Tongue (tissue), 1 donor: ENCODE measurements at regions not wholly inside any gene's neighbourhood (a gene's known extent, or its start where the extent isn't known, plus 50 kb on each side); places are given as distances from the start of the nearest gene placed in this dataset.

Experiments
- DNase-seq: peaks from one replicate; pipeline ENCODE4 v3.0.0-alpha.2; 2015

DNA sequence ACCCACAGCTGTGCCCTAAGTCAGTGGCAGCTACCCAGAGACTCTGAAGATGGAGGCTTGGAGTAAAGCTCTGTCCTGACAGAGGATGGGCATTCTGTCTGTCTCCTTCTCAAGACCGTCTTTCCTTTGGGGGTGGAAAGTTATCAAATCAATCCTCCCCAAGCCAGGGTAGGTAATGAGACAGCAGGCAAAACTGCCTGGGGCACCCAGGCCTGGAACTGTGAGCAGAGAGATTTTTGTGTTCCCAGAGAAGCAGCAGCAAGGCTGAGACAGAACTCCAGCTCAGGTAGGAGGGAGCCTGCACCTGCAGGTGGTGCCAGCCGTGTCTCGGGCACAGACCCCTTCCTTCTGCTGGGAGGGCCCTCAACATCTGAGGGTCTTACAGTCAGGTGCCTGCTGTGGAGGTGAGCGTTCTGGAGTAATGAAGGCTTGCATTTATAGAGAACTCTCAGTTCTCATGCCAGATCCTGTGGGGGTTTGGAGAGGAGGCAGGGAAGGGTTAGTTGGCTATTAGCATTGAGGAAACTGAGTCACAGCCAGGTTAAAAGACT is 95.6 kb downstream of the RIPK4 start:
- DNase-seq = no peak

- DNase-seq = no peak
Observed at GRCh38 chr21:41670056-41670805, 96.6 kb downstream of the RIPK4 start.

DNA sequence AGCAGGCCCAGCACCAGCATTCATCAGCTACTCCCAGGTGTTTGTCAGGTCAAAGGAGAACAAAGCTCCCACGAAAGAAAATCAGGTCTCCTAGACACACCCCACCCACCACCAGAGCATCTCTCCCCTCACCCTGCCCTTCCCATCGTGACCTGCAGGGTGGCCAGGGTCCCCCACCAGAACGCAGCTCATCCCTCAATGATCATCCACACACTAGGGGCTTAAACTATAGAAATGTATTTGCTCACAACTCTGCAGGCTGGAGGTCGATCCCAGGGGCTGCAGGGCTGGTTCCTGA is 97.4 kb downstream of the RIPK4 start:
- DNase-seq = no peak

GRCh38 chr21:41668686-41669532 is 97.9 kb downstream of the RIPK4 start:
- no peak for DNase-seq

DNA sequence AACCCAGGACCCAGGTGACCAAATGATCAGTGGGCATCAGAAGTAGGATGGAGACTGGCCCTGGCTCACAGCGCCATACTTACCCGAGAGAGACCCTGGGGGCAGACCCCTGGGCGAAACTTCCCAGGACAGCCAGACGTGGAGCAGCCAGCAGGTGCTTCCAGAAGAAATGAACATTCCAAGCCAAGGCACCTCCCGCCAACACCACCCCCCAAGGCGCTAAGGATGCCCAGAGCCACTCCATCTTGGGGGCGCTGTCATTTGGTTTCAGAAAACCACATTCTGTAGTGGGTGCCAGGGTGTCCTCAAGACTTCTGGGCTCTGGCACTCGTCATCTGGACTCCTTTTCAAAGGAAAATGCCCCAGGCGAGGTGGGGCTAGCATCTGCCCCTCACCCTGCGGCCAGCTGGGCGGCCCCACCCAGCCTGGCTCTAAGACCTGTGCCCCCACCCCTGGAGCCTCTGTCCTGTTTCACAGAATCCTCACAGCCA is 98.8 kb downstream of the RIPK4 start:
- DNase-seq = no peak

GRCh38 chr21:41667136-41667535 is 99.7 kb downstream of the RIPK4 start:
- DNase-seq = no peak

DNA sequence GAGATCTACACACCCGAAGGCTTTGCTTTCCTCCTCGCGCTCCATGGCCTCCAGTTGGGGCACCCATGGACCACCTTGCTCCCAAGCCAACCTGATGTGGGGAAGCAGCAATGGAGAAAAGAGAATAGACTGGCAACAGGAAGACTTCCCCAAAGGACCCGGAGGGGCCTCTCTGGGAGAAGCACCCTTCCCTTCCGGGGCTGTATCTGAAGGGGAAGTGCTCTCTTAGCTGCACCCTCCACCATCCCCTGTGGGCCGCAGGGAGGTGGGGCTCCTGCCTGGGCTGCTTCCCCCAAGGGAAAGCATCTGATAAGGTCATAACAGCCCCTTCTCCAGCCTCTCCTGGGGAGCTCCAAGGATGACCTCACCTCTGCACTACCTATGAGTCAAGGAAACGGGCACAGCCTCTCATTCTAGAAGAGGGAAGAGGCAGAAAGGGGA is 100.2 kb downstream of the RIPK4 start:
- DNase-seq = no peak

DNA sequence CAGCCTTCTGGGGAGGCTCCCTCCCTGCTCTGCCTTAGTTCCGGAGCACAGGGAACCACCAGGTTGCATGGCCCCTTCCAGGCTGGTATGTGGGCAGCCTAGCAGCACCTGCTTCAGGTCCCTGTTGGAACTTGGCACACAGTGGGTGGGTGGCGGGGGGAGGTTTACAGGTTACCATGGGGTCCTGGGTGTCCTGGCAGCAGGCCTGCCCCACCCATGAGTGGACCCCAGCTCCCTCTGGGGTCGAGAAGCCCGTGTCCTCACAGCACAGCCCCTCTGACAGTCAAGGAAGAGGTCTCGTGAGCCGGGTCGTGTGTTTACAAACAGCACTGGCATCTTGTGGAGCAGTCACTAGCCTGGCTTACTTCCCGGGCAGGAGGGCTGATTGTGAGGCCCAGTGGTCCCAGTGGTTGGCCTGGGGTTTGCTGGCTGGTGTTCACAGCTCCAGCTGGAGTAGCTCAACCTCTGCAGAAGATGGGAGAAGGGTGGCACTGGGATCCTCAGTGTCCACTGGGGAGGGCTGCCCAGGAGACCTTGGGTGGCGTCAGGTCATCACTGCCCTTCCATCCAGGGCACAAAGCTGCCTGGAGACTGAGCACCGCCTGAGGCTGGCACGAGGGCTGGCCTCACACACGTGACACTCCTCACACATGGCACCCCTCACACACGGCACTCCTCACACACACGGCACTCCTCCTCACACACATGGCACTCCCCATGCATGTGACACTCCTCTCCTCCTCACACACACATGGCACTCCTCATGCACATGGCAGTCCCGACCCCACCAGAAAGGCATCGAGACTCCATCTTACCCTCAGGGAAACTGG is 100.9 kb downstream of the RIPK4 start:
- no peak for DNase-seq

GRCh38 chr21:41664881-41665765 is 101.7 kb downstream of the RIPK4 start:
- DNase-seq = peak; percentile 55

DNA sequence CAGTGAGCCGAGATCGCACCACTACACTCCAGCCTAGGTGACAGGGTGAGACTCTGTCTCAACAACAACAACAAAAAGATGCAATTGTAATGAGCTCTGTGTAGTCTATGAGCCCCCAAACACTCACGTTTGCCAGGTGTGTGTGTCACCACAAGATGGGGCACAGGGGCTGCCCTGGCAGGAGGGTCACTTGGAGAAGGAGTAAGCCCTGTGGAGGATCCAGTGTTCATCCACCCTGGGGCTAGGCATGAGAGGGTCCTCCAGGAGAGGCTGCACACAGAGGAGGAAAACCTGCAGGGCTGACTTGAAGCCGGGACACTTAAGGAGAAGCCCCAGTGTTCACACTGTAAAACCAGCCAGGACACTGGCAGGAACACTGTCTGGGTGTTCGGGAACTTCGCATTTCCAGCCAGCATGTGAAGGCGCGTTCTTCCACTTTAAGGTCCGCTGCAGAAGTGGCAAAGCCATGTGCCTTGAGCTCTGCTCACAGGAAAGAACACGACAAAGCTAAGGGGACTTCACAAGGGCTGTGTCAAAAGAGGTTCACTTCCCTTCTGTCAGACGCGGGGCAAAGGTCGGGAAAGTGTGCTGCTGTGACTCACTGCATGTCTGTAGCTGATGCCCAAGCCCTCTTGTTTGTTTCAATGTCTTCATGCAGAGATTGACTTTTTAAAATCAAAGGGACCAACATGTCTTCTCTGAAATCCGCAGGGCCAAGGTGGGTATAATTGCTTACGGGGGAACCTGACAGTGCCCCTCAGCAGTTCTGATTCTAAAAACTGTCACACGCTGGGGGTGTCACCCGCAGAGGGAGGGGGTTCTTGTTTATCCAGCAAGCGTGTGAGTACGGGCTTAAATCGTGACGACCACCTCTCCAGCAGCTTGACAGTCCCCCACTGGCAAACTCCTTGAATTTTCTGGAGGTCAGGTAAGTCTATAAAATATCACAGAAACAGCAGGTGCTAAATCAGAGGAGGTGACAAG is 102.8 kb downstream of the RIPK4 start:
- no peak for DNase-seq

- DNase-seq = no peak
Observed at GRCh38 chr21:41662761-41663160, 104.1 kb downstream of the RIPK4 start.

DNA sequence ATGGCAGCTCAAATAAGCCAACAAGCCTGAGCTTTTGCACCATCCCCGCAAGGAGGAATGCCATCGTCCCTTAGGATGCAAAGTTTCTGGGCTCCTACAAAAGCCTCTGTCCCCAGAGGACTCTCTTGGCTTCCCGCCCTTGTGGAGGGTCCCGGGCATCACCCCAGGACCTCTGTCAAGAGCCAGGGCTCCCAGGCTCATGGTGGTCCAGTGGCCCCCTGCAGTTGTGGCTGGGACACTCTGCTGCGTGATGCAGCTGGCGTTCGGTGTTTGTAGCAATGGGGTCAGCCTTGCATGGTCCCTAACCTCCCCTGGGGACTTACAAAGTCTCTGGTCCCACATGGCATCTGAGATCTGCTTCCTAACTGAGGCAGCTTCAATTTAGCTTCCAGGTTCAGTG is 104.7 kb downstream of the RIPK4 start:
- DNase-seq = no peak

- DNase-seq = no peak
Observed at GRCh38 chr21:41660748-41661147, 106.1 kb downstream of the RIPK4 start.

DNA sequence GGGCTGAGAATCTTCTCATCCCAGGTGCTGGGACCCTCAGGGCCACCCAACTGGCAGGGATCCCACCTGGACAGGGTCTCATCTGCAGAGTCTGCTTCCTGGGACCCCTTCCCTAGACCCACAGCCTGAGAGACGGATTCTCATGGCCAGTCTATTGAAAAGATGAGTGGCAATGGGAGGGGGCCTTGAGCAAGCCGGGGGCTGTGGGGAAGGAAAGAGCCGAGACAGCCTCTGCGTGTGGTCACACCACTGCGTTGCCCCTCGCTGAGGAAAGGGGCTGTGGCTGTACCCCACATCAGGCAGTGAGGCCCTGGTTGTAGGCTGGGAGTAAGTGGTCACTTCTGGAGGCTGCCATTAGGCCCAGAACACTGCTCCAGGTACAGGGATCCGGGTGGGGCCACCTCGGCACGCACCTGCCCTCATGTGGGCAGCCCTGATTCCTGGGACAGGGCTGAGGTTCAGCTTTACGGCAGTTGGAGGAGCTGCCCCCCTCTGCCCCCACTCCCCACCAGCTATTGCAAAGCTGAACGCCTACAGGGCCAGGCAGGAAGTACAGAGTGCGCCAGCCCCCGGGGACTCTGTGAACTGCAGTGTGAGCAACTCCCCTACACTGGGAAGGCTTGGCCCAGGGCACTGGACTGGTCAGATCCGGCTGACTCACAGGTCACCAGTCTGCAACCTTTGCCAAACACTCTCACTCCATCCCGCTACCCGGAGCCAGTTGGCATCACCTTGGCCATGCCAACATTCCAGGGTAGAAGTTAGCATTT is 106.9 kb downstream of the RIPK4 start:
- no peak for DNase-seq

- DNase-seq = no peak
Observed at GRCh38 chr21:41656946-41657525, 109.8 kb downstream of the RIPK4 start.

GRCh38 chr21:41655259-41655658 is 111.6 kb downstream of the RIPK4 start:
- DNase-seq = no peak

- DNase-seq = peak; percentile 67
Observed at GRCh38 chr21:41653954-41654491, 112.8 kb downstream of the RIPK4 start.

- DNase-seq = no peak
Observed at GRCh38 chr21:41653243-41653953, 113.5 kb downstream of the RIPK4 start.
